ENCODE measurements at regions not wholly inside any gene's neighbourhood (a gene's known extent, or its start where the extent isn't known, plus 50 kb on each side); places are given as distances from the start of the nearest gene placed in this dataset.
"Not testable (repeated sequence)": the region's sequence is repeated elsewhere in the genome, so short reads cannot be mapped to it uniquely, and the experiment has no call there.

- no peak for DNase-seq
Measured at GRCh38 chr4:125262502-125262901, 52.3 kb upstream of the FAT4 start.

- no peak for DNase-seq
Measured at GRCh38 chr4:125262079-125262478, 52.7 kb upstream of the FAT4 start.

GRCh38 chr4:125254106-125254505 lies 60.6 kb upstream of the FAT4 start:
- DNase-seq = no peak

GRCh38 chr4:125244848-125245450 lies 69.8 kb upstream of the FAT4 start:
- DNase-seq = no peak

GRCh38 chr4:125243789-125244397 lies 70.9 kb upstream of the FAT4 start:
- DNase-seq = no peak

GRCh38 chr4:125235971-125236370 lies 78.8 kb upstream of the FAT4 start:
- no peak for DNase-seq

- DNase-seq = no peak
Measured at GRCh38 chr4:125231661-125232060, 83.1 kb upstream of the FAT4 start.

- no peak for DNase-seq
Measured at GRCh38 chr4:125229596-125230058, 85.1 kb upstream of the FAT4 start.

GRCh38 chr4:125225806-125226205 lies 88.9 kb upstream of the FAT4 start:
- DNase-seq = no peak

- no peak for DNase-seq
Measured at GRCh38 chr4:125200556-125200955, 114.2 kb upstream of the FAT4 start.

- no peak for DNase-seq
Measured at GRCh38 chr4:125198916-125199315, 115.8 kb upstream of the FAT4 start.

- DNase-seq = not testable (repeated sequence)
Measured at GRCh38 chr4:125191874-125192459, 122.8 kb upstream of the FAT4 start.

GRCh38 chr4:125191232-125191631 lies 123.5 kb upstream of the FAT4 start:
- DNase-seq = no peak

GRCh38 chr4:125187226-125188176 lies 127.3 kb upstream of the FAT4 start:
- no peak for DNase-seq

GRCh38 chr4:125184116-125184515 lies 130.6 kb upstream of the FAT4 start:
- DNase-seq = no peak

- DNase-seq = no peak
Measured at GRCh38 chr4:125181804-125182203, 133.0 kb upstream of the FAT4 start.

GRCh38 chr4:125179727-125180126 lies 135.0 kb upstream of the FAT4 start:
- no peak for DNase-seq

GRCh38 chr4:125169192-125169591 lies 145.6 kb upstream of the FAT4 start:
- DNase-seq = no peak

GRCh38 chr4:125168531-125168930 lies 146.2 kb upstream of the FAT4 start:
- DNase-seq = no peak

GRCh38 chr4:125166012-125166411 lies 148.7 kb upstream of the FAT4 start:
- not testable (repeated sequence) for DNase-seq

- no peak for DNase-seq
Measured at GRCh38 chr4:125159001-125159400, 155.8 kb upstream of the FAT4 start.

GRCh38 chr4:125155251-125155650 lies 159.5 kb upstream of the FAT4 start:
- DNase-seq = no peak

Data from renal pelvis (tissue), 1 donor.